ENCODE measurements at regions not wholly inside any gene's neighbourhood (a gene's known extent, or its start where the extent isn't known, plus 50 kb on each side); places are given as distances from the start of the nearest gene placed in this dataset.

GRCh38 chr5:61817472-61818326, 485.6 kb downstream of the ZSWIM6 start:
- Histone ChIP-seq H3K27ac (no peak overlapping the region), H3K9me3 (no peaks in the 10 kb centered on the region), H3K4me3 (no peak overlapping the region), H3K27me3 (ENCODE audit: low read depth) (peaks cover 7% of the 10 kb centered on the region), H3K4me1 (no peaks in the 10 kb centered on the region), H3K36me3 (no peaks in the 10 kb centered on the region)
- intact Hi-C loops (cut with DNase I): no loop called here
- no peak for DNase-seq
- peak; percentile 52 for TF ChIP-seq CTCF (IDR thresholded peaks at IDR 0.05)
- ATAC-seq: peak in 1 of 2 donors; percentile 61

- no peak for TF ChIP-seq CTCF (IDR thresholded peaks at IDR 0.05)
- Histone ChIP-seq H3K27ac (no peak overlapping the region), H3K36me3 (no peaks in the 10 kb centered on the region), H3K4me3 (no peak overlapping the region), H3K4me1 (no peaks in the 10 kb centered on the region), H3K9me3 (no peaks in the 10 kb centered on the region), H3K27me3 (ENCODE audit: low read depth) (peaks cover 7% of the 10 kb centered on the region)
- ATAC-seq (no peak), DNase-seq (no peak)
- intact Hi-C loops (cut with DNase I): no loop called here
Measured at GRCh38 chr5:61820836-61821235, 485.2 kb upstream of the KIF2A start.

GRCh38 chr5:61821561-61821960, 484.4 kb upstream of the KIF2A start:
- no peak overlapping the region for H3K4me3 ChIP-seq
- no peaks in the 10 kb centered on the region for H3K4me1 ChIP-seq
- DNase-seq: no peak
- ATAC-seq: no peak
- H3K27me3 ChIP-seq (ENCODE audit: low read depth): peaks cover 2% of the 10 kb centered on the region
- H3K36me3 ChIP-seq: no peaks in the 10 kb centered on the region
- TF ChIP-seq CTCF (IDR thresholded peaks at IDR 0.05): no peak
- intact Hi-C loops (cut with DNase I): no loop called here
- H3K9me3 ChIP-seq: no peaks in the 10 kb centered on the region
- no peak overlapping the region for H3K27ac ChIP-seq

- H3K4me1 ChIP-seq: no peaks in the 10 kb centered on the region
- no peak overlapping the region for H3K27ac ChIP-seq
- no peaks in the 10 kb centered on the region for H3K9me3 ChIP-seq
- H3K27me3 ChIP-seq (ENCODE audit: low read depth): no peaks in the 10 kb centered on the region
- DNase-seq: no peak
- TF ChIP-seq CTCF (IDR thresholded peaks at IDR 0.05): no peak
- intact Hi-C loops (cut with DNase I): no loop called here
- H3K4me3 ChIP-seq: no peak overlapping the region
- no peak for ATAC-seq
- H3K36me3 ChIP-seq: no peaks in the 10 kb centered on the region
Measured at GRCh38 chr5:61822584-61822983, 483.4 kb upstream of the KIF2A start.

- H3K27me3 ChIP-seq (ENCODE audit: low read depth): no peaks in the 10 kb centered on the region
- no peak overlapping the region for H3K4me3 ChIP-seq
- no peak for ATAC-seq
- H3K36me3 ChIP-seq: no peaks in the 10 kb centered on the region
- H3K4me1 ChIP-seq: no peaks in the 10 kb centered on the region
- DNase-seq: no peak
- intact Hi-C loops (cut with DNase I): no loop called here
- no peak for TF ChIP-seq CTCF (IDR thresholded peaks at IDR 0.05)
- H3K9me3 ChIP-seq: no peaks in the 10 kb centered on the region
- no peak overlapping the region for H3K27ac ChIP-seq
Measured at GRCh38 chr5:61823065-61823464, 482.9 kb upstream of the KIF2A start.

Data from lower lobe of right lung (tissue), 2 donors.